ENCODE measurements at regions not wholly inside any gene's neighbourhood (a gene's known extent, or its start where the extent isn't known, plus 50 kb on each side); places are given as distances from the start of the nearest gene placed in this dataset.
"Not testable (repeated sequence)": the region's sequence is repeated elsewhere in the genome, so short reads cannot be mapped to it uniquely, and the experiment has no call there.

DNA sequence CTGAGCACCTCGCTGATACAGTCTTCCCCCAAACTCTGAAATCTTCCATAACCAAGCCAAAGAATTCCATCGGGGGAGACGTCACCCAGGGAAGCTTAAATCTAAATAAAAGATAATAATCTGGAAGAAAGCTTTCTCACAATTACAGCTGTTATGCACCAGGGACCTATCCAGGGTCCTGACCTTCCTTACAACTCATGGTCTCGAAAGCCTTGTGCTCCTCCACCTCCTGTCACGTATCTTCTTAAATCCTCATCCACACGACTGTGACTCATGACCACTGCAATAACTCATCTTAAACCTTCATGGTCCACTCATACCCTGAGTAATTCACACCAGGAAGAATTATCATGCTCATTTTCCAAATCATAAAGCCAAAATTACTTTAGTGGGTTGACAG, 166.8 kb upstream of the FRG1 start:
- DNase-seq (ENCODE audit: low read depth), result no peak

DNA sequence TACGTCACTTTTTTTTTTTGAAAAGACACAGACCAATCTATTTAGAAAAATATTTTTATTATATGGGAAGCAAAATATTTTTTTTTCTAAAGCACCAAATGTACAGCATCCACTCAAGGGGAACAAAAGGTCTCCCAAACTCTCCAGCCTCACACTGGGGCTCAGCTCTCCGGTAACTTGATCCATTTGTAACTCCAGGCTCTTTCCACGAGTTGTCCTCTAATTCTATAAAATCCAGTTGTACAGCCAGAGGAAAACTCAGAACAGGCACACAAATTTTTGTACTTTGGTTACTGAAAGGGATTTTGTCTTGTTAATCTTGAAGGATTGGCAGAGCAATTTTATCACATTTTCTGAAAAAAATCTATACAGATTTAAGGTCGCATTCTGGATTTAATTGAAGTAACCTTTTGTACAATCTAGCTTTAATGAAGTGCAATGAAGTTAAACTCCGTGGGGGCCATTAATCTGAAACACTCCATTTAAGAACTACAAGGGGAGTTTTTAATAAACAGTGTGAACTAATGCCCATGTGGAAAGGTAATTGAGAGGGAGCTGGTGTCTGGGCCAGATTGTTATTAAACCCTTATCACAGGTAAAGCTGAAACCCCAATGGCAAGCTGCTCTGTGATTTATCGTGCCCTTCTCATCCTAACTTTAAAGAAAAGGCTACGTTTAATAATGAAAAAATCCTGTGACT, 161.2 kb upstream of the FRG1 start:
- DNase-seq (ENCODE audit: low read depth), result no peak

DNA sequence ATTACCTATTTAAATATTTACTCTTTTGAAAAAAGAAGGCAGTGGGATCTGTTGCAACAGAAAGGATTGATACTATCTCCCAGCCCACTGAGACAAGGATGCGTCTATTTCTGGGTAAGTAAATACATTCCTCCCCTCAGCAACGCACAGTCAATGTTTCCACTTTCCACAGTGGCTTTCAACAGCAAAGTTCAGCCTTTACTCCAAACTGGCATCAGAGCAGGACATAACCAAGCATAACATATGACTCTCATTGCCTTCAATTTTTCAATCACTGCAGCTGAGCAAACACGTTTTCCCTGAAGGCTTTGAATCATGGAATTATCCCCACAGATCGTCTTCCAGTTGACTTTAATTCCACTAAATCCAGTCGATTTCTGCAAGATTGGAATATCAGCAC, 160.3 kb upstream of the FRG1 start:
- no peak for DNase-seq (ENCODE audit: low read depth)

DNA sequence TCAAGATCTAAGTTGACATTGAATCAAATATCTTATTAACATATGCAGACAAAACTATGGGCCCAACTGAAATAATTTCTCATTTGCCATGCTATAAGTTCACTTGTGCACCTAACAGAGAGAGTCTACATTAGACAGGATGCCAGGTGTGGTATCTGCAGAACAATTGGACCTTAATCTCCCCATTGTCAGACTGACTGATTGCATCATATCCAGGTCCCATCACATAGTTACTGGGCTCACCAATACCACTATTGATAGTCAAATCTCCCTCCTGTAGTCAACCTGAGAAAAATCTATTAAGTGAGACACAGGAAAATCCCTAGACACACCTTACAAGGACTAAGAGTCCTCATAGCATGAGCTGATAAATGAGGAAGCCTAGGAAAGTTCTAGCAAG, 156.0 kb upstream of the FRG1 start:
- no peak for DNase-seq (ENCODE audit: low read depth)

DNA sequence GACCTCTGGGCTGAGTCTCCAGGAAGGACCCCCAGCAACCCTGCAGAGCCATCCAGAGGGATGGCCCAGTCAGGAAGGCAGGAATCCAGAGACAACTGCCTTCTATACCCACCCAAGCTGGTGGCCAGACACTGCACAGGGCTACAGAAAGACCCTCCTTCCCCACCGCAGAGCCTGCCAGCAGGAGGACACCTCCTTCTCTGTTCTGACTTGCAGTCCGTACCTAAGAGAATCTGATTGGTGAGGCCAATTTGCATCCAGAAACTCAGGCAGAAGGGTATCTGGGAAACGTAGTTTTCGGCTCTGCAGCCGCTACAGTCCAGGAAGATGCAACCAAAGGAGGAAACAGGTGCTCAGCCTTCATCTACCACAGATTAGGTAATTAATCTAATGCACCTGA, 155.4 kb upstream of the FRG1 start:
- DNase-seq (ENCODE audit: low read depth), result no peak

DNA sequence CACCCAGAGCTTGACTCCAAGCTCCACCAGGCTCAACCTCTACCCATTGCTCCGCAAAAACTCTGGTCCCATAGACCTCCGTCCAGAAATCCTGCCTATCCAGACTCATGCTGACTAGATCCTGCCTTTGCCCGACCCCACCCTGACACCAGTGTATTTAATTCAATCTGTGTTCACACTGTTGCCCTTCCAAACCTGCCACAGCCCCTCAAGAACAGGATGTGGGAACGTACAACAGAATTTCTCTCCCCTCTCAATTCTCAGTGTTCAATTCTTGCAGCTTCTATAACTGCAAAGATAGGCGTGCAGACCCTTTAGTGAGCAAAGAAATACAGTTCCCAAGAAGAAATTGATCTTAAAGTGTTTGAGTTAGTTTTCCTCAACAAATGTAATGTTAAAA, 154.2 kb upstream of the FRG1 start:
- DNase-seq (ENCODE audit: low read depth), result no peak

DNA sequence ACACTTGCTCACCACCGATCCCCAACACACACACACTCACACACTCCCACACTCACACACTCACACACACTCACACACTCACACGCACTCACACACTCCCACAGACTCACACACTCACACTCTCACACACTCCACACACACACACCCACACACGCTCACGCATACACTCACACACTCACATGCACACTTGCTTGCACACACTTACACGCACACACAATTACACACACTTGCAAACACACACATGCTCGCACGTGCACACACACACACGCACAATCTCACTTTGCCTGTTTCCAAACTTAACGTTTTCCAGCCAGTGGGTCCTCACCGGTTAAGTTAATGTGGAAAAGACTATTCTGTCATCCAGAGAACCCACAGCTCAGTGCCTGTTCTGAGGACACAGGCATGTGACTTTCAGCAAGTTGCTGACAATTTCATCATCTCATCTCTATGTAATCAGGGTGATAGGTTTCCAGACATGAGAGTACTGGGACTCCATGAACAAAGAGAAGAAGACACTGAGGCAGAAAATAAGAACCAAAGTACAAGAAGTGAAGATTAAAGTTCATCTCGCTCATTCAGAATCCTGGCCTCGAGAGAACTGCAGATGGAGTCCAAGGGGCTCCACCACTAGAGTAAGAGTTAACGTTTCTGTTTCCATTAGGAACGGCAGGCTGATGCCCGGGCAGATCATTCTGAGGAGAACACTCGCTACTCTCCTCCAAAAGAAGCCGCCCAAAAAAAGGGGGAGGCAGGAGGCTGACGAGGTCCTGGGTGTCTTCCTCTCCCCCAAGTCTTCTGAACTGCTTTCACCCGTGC, 153.2 kb upstream of the FRG1 start:
- no peak for DNase-seq (ENCODE audit: low read depth)

DNA sequence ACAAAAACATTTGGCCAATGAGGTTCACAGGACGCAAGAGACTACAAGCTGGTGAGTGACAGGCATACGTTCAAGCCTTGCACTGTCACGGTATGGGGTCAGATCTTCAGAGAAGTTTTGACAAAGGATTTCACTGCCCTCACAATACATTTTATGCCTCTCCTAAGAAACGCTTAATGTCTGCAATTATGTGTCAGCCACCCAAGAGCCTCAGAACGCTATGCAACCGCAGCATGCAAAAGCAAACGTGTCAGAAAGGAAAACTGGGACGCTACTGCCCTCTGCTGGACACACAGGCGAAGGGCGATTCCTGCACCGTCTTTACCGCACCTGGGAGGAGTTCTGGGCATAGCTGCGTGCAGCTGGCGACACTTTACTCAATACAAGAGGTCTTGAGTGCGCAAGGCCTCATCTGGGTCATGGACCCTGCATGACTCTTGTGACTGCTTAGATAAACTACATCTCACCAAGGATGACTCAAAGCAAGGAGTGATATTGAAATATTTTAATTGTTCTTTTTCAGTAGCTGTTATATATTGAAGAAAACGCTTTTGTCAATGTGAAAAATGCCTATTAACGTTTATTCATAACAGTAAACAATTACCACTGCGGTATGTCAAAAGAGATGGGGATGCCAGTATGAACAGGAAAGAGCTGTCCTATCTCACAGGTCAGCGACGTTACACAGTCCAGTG, 147.6 kb upstream of the FRG1 start:
- peak; percentile 62 for DNase-seq (ENCODE audit: low read depth)

DNA sequence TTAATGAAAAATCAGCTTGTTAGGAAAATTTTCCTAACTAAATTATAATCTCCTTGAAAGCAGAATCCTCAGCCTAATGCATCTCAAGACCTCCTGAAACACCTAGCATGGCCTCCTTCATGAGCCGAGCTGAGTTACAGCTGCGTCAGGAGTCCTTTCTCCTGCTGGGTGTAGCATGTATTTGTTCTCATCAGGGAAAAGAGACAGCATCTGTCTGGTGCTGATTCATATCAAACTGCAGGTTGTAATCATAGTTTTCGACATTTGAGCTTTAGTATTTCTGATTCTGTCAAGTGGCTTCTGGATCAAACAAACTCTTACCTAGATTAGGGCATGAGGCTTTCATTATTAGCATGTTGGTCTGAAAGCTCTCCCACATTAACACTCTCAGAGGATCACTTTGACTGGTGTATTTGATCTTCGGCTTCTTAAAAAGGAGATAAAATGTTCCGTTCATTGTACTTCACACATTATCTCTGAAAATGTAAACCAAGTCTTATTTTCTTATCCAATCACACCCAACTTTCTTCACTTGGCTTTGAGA, 140.1 kb upstream of the FRG1 start:
- DNase-seq (ENCODE audit: low read depth), result no peak

DNA sequence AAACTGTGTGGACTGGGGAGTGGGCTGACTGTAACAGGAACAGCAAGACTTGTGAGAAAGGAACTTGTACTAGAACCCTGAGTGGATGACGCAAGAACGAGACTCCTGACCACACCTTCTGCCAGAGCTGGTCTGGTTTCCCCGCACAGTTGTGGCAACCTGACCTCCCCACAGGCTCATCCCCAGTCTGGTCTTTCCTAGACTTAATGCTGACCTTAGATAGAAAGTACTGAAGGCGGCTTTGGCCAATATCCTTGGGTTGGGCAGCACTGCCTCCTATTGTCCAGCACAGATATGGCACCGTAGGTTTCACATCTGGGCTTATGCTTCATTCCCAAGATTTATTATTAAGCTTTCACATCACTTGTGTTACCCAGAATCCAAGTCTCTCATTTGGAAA, 137.8 kb upstream of the FRG1 start:
- no peak for DNase-seq (ENCODE audit: low read depth)

DNA sequence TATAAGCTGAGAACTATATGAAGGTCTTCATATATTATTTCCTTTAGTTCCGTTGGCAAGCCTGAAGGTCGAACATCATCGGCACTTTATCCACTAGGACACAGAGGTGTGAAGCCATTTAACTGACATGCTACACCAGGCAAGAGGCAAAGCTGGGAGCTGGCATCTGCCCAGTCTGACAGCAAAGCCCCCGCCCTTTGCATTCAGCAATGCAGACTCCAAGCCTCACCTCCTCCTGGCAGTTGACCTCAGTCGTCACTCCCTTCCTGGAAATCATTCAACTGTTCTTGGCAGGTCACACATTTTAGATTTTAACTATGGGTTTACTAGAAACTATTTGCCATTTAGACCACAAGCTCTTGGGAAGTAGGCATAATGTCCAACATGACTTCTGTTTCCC, 135.8 kb upstream of the FRG1 start:
- no peak for DNase-seq (ENCODE audit: low read depth)

DNA sequence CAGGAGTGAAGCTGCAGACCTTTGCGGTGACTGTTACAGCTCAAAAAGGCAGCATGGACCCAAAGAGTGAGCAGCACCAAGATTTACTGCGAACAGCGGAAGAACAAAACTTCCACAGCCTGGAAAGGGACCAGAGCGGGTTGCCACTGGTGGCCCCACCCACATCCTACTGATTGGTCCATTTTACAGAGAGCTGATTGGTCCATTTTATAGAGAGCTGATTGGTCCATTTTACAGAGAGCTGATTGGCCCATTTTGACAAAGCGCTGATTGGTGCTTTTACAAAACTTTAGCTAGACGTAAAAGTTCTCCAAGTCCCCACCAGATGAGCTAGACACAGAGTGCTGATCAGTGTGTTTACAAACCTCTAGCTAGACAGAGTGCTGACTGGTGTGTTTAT, 134.2 kb upstream of the FRG1 start:
- DNase-seq (ENCODE audit: low read depth), result no peak

DNA sequence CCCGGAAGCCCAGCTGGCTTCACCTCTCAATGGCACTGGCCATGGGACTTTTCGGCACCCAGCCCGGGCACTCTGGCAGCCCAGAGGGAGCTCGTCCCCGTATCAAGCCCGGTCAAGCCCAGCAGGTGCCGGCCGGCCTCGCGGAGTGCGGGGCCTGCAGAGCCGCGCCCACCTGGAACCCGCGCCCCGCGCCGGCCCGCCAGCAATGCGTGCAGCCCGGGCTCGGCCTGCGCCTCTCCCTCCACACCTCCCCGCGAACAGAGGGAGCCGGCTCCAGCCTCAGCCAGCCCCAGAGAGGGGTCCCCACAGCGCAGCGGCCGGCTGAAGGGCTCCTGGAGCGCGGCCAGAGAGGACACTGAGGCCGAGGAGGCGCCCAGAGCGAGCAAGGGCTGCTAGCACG, 133.6 kb upstream of the FRG1 start:
- no peak for DNase-seq (ENCODE audit: low read depth)

DNA sequence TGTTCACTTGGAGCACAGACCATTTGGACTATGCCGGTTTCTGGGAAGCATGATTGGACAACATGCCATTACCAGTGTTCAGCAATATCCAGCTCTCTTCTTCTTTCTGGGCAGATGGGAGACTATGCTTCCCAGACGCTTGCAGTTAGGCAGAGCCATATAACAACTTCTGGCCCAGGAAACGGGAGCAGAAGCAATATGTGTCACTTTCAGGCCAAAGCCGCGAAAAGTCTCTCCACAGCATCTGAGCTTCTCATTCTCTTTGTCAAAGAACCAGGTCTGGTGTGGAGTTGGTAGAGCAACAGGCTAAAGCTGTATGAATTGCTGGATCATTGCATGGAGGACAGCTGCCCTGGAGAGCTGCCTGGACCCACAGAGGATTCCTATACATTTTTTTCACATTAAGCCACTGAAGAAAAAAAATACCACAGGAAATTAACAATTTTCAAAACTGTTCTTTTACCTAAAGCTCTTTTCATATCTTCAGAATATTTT, 131.4 kb upstream of the FRG1 start:
- no peak for DNase-seq (ENCODE audit: low read depth)

DNA sequence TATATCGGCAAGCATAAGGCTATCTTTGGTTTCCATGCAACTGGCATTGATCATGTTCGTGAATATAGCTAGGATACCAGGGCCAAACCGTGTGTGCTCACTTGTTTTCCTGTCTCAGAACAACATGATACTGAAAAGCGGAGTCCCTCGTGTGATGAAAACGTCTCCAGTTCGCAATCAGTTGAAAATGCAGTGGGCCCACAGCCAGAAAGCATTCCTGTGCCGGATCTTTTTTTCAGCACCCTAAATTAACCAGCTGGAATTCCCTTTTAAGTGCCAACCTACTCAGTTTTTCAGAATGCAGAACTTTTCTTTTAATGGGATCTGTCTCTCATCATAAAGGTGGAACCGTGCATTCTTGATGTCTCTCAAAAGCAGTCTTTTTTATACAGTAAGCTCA, 130.8 kb upstream of the FRG1 start:
- DNase-seq (ENCODE audit: low read depth), result no peak

DNA sequence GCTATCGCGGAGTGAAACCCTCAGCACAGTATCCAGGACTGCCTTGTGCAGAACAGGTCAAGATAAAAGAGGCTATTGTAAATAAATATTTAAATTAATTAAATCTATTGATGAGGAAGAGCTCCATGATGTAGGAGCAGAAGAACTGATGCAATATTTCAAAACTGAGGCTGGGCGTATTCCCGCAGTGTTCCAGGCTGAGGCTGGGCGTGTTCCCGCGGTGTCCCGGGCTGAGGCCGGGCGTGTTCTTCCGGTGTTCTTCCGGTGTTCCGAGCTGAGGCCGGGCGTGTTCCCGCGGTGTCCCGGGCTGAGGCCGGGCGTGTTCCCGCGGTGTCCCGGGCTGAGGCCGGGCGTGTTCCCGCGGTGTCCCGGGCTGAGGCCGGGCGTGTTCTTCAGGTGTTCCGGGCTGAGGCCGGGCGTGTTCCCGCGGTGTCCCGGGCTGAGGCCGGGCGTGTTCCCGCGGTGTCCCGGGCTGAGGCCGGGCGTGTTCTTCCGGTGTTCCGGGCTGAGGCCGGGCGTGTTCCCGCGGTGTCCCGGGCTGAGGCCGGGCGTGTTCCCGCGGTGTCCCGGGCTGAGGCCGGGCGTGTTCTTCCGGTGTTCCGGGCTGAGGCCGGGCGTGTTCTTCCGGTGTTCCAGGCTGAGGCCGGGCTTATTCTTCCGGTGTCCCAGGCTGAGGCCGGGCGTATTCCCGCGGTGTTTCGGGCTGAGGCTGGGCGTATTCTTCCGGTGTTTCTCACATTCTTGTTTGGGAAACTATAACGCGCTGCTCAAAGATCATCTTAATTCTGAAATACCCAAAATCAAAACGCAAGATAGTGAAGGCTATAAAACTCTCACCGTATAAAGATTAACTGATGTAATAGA, 130.1 kb upstream of the FRG1 start:
- DNase-seq (ENCODE audit: low read depth), result not testable (repeated sequence)

DNA sequence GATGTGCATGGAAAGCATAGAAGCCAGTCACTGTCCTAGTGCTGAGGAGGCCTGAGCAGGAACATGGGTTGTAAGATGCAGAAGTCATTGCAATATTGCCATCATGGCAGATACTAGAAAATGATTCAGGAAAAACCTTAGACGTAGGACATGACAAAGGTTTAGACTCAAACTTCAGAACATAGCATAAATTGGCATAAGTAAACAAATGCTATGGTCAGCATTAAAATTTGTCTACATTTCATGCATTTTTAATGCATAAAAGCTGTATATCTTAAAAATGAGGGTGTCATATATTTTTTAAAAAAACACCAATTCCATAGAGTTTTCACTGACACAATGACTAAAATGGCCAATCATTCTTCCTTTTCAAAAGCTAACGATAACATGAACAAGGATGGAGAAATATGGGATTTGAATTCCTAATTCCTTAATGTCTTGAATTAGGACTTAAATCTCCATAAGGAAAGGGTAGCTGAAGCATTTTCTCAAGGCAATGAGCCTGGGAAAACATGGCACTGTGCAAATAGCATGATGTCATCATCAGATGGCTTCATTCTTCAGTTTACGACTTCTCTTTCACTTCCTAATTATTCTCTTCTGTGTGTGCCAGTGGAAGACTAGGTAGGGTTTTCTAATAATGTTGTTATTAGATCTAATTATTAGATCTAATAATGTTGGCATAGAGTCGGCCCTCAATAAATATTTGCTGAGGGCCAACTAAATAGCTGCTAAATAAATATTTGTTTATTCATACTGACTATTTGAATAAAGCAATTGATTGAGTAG, 125.1 kb upstream of the FRG1 start:
- no peak for DNase-seq (ENCODE audit: low read depth)

DNA sequence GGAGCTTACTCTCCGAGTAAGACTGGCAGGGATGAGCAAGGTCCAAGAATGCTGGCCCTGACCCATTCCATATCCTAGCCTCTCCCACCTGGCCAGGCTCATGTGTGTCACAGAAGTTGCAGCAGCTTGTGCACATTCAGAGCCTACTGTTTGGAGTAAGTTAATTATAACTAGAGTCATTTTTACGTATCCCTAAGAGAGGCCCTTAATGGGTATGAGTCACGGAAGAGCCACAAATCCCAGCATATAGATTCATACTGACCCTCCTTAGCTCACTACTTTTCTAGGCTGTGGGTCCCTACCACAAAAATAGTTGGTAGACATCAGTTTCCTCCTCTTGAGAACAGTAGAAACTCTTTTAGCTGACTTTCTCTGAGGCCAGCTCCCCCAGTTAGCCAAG, 118.3 kb upstream of the FRG1 start:
- DNase-seq (ENCODE audit: low read depth), result no peak

DNA sequence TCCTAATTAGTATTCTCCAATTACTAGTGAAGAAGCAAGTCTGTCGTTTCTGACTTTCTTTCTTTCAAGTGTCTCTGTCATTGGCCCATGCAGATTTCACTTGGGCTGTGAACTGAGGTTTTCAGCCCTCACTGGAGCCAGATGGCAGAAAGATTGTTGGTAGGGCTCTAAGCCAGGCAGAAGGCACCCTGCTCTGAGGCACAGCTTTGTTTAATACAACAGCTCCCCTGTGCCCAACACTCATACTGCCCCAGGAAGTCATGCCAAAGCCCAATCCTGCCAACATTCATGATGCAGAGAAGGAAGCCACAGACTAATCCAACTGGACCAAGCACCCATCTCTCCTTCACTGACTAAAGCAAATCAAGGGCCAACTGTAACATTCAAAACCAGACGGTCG, 117.1 kb upstream of the FRG1 start:
- no peak for DNase-seq (ENCODE audit: low read depth)

DNA sequence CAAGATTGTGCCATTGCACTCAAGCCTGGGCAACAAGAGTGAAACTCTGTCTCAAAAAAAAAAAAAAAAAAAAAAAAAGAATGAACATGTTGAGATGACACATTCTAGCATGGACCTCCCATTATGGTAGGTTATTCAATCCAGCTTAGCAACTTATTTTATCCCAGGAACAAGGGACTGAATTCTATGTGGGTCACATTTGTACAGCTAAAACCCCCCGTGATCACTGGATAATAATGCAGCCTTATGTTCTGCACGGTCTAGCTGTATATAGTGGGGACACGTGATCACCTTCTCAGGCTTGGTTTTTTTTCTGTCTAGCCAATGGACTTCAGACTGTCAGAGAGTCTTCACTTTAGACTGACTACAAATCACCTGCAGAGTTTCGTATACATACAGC, 115.2 kb upstream of the FRG1 start:
- DNase-seq (ENCODE audit: low read depth), result no peak

DNA sequence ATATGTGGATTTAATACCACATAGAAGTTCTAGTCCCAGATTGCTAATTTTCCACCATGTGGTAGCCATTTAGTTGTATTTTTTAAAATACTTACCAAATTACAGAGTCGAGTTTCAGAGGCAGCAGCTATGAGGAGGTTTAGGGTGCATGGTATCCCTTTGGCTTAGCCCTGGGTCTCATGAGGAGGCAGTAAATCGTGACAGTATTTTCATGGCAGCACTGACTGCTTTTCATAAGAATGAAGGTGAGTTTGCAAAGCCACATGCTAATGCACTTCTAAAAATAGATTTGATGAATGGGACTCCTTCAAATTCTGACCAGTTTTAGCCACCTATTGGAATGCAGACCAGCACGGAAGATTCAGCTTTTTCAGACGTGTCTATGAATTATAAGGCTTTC, 114.0 kb upstream of the FRG1 start:
- no peak for DNase-seq (ENCODE audit: low read depth)

Measured in activated T-cell treated with anti-CD3 and anti-CD28 coated beads for 48 hours (primary cell).